ENCODE measurements at regions not wholly inside any gene's neighbourhood (a gene's known extent, or its start where the extent isn't known, plus 50 kb on each side); places are given as distances from the start of the nearest gene placed in this dataset.

DNA sequence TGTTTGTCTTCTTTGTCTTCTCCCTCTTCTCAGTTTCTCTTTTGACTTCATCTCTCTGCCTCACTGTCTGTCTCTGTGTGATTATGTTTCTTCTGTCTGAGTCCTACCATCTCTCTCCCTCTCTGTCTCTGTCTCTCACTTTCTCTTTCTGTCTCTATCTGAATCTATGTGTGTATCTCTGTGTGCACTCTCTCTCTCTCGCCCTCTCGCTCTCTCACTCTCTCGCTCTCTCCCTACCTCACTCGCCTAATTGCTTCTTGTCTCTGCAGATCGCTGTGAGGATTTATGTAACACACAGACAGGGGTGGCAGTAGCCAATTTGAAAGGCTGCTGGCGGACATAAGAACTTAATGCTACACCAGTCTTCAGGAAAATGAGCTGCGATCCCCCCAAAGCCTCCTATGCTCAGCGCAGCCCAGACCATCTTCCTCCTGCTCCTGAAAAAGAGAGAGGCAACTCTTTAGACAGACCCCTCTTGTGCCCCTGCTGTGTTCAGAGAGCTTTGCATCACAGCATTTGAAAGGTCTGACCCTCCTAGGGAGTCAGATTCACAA lies 140.9 kb downstream of the CCT6B start:
- Histone ChIP-seq H3K9me3 (replicated peaks) (no peaks in the 10 kb centered on the region), H3K27ac (no peak overlapping the region), H3K4me3 (no peak overlapping the region), H3K27me3 (replicated peaks) (peaks cover 8% of the 10 kb centered on the region; the same call in 1 of the 2 replicates), H3K36me3 (no peaks in the 10 kb centered on the region), H3K4me1 (replicated peaks) (no peaks in the 10 kb centered on the region)
- no peak for DNase-seq (ENCODE audit: low read depth in 1 of 2, low spot score in 2 of 2)

GRCh38 chr17:34817252-34818035 lies 143.8 kb downstream of the CCT6B start:
- no peaks in the 10 kb centered on the region for H3K9me3 ChIP-seq (replicated peaks)
- H3K4me3 ChIP-seq = no peak overlapping the region
- 0 out of 2 replicates have a peak, but pooled peaks cover 3% of the 10 kb centered on the region for H3K27me3 ChIP-seq (replicated peaks)
- H3K36me3 ChIP-seq = no peaks in the 10 kb centered on the region
- H3K27ac ChIP-seq = no peak overlapping the region
- no peak for DNase-seq (ENCODE audit: low read depth in 1 of 2, low spot score in 2 of 2)
- H3K4me1 ChIP-seq (replicated peaks) = no peaks in the 10 kb centered on the region

DNA sequence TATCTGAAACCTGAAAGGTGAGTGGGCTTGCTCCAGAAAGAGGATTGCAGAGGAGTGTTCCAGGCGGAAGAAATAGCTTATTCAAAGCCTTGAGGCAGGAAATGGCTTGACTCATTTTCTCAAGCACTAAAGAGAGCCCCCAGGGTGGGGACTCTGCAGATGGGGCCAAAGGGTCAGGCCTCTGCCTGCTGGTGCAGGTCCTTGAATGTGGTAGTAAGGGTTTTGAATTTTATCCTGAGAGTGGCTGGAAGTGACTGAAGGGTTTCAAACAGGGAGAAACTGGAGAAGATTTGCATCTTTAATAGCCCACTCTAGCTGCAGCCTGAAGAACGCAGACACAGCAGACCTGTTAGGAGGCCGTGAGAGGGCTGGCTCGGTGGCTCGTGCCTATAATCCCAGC lies 144.4 kb downstream of the CCT6B start:
- H3K4me3 ChIP-seq = no peak overlapping the region
- 0 out of 2 replicates have a peak, but pooled peaks cover 3% of the 10 kb centered on the region for H3K27me3 ChIP-seq (replicated peaks)
- no peaks in the 10 kb centered on the region for H3K36me3 ChIP-seq
- no peak overlapping the region for H3K27ac ChIP-seq
- H3K9me3 ChIP-seq (replicated peaks) = no peaks in the 10 kb centered on the region
- no peak for DNase-seq (ENCODE audit: low read depth in 1 of 2, low spot score in 2 of 2)
- H3K4me1 ChIP-seq (replicated peaks) = no peaks in the 10 kb centered on the region

- no peaks in the 10 kb centered on the region for H3K36me3 ChIP-seq
- DNase-seq (ENCODE audit: low read depth in 1 of 2, low spot score in 2 of 2) = no peak
- H3K9me3 ChIP-seq (replicated peaks) = no peaks in the 10 kb centered on the region
- H3K4me1 ChIP-seq (replicated peaks) = no peaks in the 10 kb centered on the region
- no peak overlapping the region for H3K27ac ChIP-seq
- H3K27me3 ChIP-seq (replicated peaks) = no peaks in the 10 kb centered on the region
- no peak overlapping the region for H3K4me3 ChIP-seq
These were observed 148.0 kb downstream of the CCT6B start for GRCh38 chr17:34813290-34813689.

DNA sequence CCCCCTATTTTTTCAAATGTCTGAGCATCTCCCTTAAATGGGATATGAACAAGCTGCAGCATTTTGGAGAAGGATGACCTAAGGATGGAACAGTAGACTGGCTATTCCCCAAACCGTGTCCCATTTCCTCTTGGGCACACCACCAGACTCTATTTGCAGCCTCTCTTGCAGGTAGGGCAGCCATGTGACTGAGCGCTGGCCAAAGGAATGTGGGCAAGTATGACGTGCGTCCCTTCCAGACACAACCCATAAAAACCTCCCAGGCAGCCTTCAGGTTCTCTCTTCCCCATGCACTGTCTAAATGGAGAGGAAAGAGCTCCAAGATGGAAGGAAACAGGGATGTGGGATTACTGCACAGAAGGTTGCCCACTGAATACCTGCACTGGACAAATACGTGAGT lies 149.7 kb downstream of the CCT6B start:
- no peak overlapping the region for H3K27ac ChIP-seq
- no peak for DNase-seq (ENCODE audit: low read depth in 1 of 2, low spot score in 2 of 2)
- no peaks in the 10 kb centered on the region for H3K4me1 ChIP-seq (replicated peaks)
- H3K9me3 ChIP-seq (replicated peaks) = no peaks in the 10 kb centered on the region
- no peaks in the 10 kb centered on the region for H3K27me3 ChIP-seq (replicated peaks)
- H3K4me3 ChIP-seq = no peak overlapping the region
- no peaks in the 10 kb centered on the region for H3K36me3 ChIP-seq

DNA sequence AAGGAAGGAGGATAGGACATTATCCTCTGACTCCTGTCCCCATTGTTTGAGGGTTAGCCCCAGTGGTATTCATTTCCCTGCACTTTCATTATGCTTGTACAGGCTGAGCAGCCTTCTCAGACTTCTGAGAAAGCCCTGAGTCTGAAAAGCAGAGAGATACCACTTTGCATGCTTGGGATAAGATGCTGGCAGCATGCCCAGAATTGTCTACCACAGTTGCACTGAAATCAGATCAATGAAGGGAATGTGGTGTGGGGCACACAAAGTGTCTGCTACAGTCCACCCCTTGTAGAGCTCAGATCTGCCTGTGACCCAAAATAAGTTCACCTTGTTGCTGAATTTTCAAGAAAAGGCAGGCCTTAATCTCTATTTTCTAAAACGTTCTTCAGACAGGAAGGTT lies 160.6 kb downstream of the CCT6B start:
- Histone ChIP-seq H3K4me3 (no peak overlapping the region), H3K27ac (no peak overlapping the region), H3K27me3 (replicated peaks) (no peaks in the 10 kb centered on the region), H3K9me3 (replicated peaks) (no peaks in the 10 kb centered on the region), H3K36me3 (no peaks in the 10 kb centered on the region), H3K4me1 (replicated peaks) (no peaks in the 10 kb centered on the region)
- DNase-seq (ENCODE audit: low read depth in 1 of 2, low spot score in 2 of 2) = no peak

GRCh38 chr17:34799751-34800150 lies 161.5 kb downstream of the CCT6B start:
- H3K4me1 ChIP-seq (replicated peaks) = no peaks in the 10 kb centered on the region
- H3K27me3 ChIP-seq (replicated peaks) = no peaks in the 10 kb centered on the region
- no peak overlapping the region for H3K4me3 ChIP-seq
- H3K36me3 ChIP-seq = no peaks in the 10 kb centered on the region
- DNase-seq (ENCODE audit: low read depth in 1 of 2, low spot score in 2 of 2) = no peak
- H3K27ac ChIP-seq = no peak overlapping the region
- H3K9me3 ChIP-seq (replicated peaks) = no peaks in the 10 kb centered on the region

- Histone ChIP-seq H3K27me3 (replicated peaks) (no peaks in the 10 kb centered on the region), H3K27ac (no peak overlapping the region), H3K9me3 (replicated peaks) (no peaks in the 10 kb centered on the region), H3K4me3 (no peak overlapping the region), H3K4me1 (replicated peaks) (no peaks in the 10 kb centered on the region), H3K36me3 (no peaks in the 10 kb centered on the region)
- no peak for DNase-seq (ENCODE audit: low read depth in 1 of 2, low spot score in 2 of 2)
These were observed 162.7 kb downstream of the CCT6B start for GRCh38 chr17:34798581-34798980.

- H3K9me3 ChIP-seq (replicated peaks) = no peaks in the 10 kb centered on the region
- no peaks in the 10 kb centered on the region for H3K4me1 ChIP-seq (replicated peaks)
- H3K27ac ChIP-seq = no peak overlapping the region
- no peak for DNase-seq (ENCODE audit: low read depth in 1 of 2, low spot score in 2 of 2)
- H3K4me3 ChIP-seq = no peak overlapping the region
- no peaks in the 10 kb centered on the region for H3K27me3 ChIP-seq (replicated peaks)
- no peaks in the 10 kb centered on the region for H3K36me3 ChIP-seq
These were observed 163.5 kb downstream of the CCT6B start for GRCh38 chr17:34797720-34798119.

DNA sequence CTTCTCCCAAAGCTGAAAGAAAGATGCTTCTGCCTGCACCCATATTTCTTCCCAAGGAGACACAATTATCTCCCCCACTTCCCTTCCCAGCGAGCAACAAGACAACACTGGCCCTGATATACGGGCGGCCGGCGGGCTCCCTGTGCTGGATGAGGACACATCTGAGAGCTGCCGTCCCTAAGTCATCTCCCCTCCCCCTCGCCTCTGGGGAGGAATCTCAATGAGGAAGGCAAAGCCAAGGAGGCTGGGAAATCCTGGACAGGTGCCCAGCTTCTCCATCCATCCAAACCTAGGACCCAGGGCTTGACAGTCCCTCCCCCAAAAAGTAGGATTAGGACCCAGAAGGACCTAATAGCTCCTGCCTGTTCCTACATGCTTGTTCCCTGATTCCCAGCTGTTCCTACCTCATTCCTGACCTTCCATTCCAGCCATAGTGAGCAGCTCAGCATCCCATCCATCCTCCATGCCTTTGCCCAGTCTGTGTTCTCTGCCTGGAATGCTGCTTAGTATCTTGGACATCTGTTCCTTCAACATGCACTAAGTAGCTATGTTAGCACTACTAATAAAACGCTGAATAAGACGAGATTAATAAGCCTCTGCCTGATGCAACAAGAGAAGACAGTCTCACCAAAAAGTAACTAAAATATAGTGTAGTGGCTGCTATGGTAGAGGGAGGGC lies 167.9 kb downstream of the CCT6B start:
- H3K9me3 ChIP-seq (replicated peaks) = no peaks in the 10 kb centered on the region
- H3K4me3 ChIP-seq = no peak overlapping the region
- no peak overlapping the region for H3K27ac ChIP-seq
- no peaks in the 10 kb centered on the region for H3K4me1 ChIP-seq (replicated peaks)
- no peaks in the 10 kb centered on the region for H3K36me3 ChIP-seq
- H3K27me3 ChIP-seq (replicated peaks) = no peaks in the 10 kb centered on the region
- DNase-seq (ENCODE audit: low read depth in 1 of 2, low spot score in 2 of 2) = no peak

GRCh38 chr17:34788696-34789095 lies 172.6 kb downstream of the CCT6B start:
- H3K27ac ChIP-seq = no peak overlapping the region
- H3K4me3 ChIP-seq = no peak overlapping the region
- no peaks in the 10 kb centered on the region for H3K9me3 ChIP-seq (replicated peaks)
- H3K4me1 ChIP-seq (replicated peaks) = no peaks in the 10 kb centered on the region
- H3K36me3 ChIP-seq = no peaks in the 10 kb centered on the region
- no peak for DNase-seq (ENCODE audit: low read depth in 1 of 2, low spot score in 2 of 2)
- H3K27me3 ChIP-seq (replicated peaks) = no peaks in the 10 kb centered on the region

GRCh38 chr17:34784526-34784925 lies 176.7 kb downstream of the CCT6B start:
- no peak for DNase-seq (ENCODE audit: low read depth in 1 of 2, low spot score in 2 of 2)

GRCh38 chr17:34782271-34782670 lies 179.0 kb downstream of the CCT6B start:
- H3K36me3 ChIP-seq = no peaks in the 10 kb centered on the region
- H3K9me3 ChIP-seq (replicated peaks) = no peaks in the 10 kb centered on the region
- no peaks in the 10 kb centered on the region for H3K4me1 ChIP-seq (replicated peaks)
- no peak for DNase-seq (ENCODE audit: low read depth in 1 of 2, low spot score in 2 of 2)
- no peaks in the 10 kb centered on the region for H3K27me3 ChIP-seq (replicated peaks)
- H3K27ac ChIP-seq = no peak overlapping the region
- H3K4me3 ChIP-seq = no peak overlapping the region

More at GRCh38 chr17:34784526-34784925, 176.7 kb downstream of the CCT6B start:
- H3K4me3 ChIP-seq = no peak overlapping the region
- no peaks in the 10 kb centered on the region for H3K4me1 ChIP-seq (replicated peaks)
- H3K9me3 ChIP-seq (replicated peaks) = no peaks in the 10 kb centered on the region
- no peak overlapping the region for H3K27ac ChIP-seq
- no peaks in the 10 kb centered on the region for H3K36me3 ChIP-seq
- no peaks in the 10 kb centered on the region for H3K27me3 ChIP-seq (replicated peaks)

GRCh38 chr17:34781571-34782108 lies 179.6 kb downstream of the CCT6B start:
- H3K4me1 ChIP-seq (replicated peaks) = no peaks in the 10 kb centered on the region
- H3K4me3 ChIP-seq = no peak overlapping the region
- H3K36me3 ChIP-seq = no peaks in the 10 kb centered on the region
- H3K27ac ChIP-seq = no peak overlapping the region
- no peaks in the 10 kb centered on the region for H3K9me3 ChIP-seq (replicated peaks)
- no peak for DNase-seq (ENCODE audit: low read depth in 1 of 2, low spot score in 2 of 2)
- H3K27me3 ChIP-seq (replicated peaks) = no peaks in the 10 kb centered on the region

Data from SJSA1 (cell line).